ENCODE measurements at regions not wholly inside any gene's neighbourhood (a gene's known extent, or its start where the extent isn't known, plus 50 kb on each side); places are given as distances from the start of the nearest gene placed in this dataset.
"Not testable (repeated sequence)": the region's sequence is repeated elsewhere in the genome, so short reads cannot be mapped to it uniquely, and the experiment has no call there.

DNA sequence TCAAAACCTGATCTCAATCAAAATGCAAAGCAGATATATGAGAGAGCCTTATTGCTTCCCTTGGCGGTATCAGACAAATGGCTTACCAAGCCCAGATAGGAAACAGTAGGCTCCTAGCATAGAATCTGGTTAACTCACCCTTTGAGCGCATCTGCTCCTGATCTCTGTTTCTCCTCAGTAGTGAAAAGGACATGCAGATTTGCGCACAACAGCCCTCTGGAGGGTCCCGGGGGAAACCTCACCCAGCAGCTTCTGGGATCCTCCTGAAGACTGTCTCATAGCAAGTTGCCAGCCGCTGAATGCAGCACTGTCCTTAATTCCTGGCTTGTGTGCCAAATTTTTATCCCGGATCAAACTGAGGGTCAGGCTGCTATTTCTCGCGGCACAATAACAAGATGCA is 192.2 kb downstream of the FASLG start:
- no peak overlapping the region for H2AFZ ChIP-seq (ENCODE audit: low read length)
- no peak overlapping the region for H3K27ac ChIP-seq (ENCODE audit: low read length)
- no peaks in the 10 kb centered on the region for H3K36me3 ChIP-seq (replicated peaks; ENCODE audit: insufficient read depth, low read length)
- DNase-seq, result no peak
- H3K9ac ChIP-seq (ENCODE audit: low read length), result no peak overlapping the region
- no peak overlapping the region for H3K4me3 ChIP-seq (ENCODE audit: low read length)
- no peaks in the 10 kb centered on the region for H4K20me1 ChIP-seq (ENCODE audit: insufficient read depth, low read length)
- no peaks in the 10 kb centered on the region for H3F3A ChIP-seq (ENCODE audit: insufficient read depth, low read length)
- no peaks in the 10 kb centered on the region for H3K79me2 ChIP-seq (ENCODE audit: low read length)
- H3K4me1 ChIP-seq (ENCODE audit: low read length), result no peaks in the 10 kb centered on the region
- H3K9me3 ChIP-seq (replicated peaks; ENCODE audit: insufficient read depth, low read length), result no peaks in the 10 kb centered on the region
- H3K27me3 ChIP-seq (replicated peaks; ENCODE audit: insufficient read depth, low read length), result no peaks in the 10 kb centered on the region
- no peaks in the 10 kb centered on the region for H3K9me2 ChIP-seq (replicated peaks; ENCODE audit: insufficient read depth, low read length)
- no peak overlapping the region for H3K4me2 ChIP-seq (ENCODE audit: low read depth, low read length)
- TF ChIP-seq EZH2 (optimal IDR thresholded peaks at IDR 0.05; ENCODE audit: low read depth, low read length) (no peak), EZH2phosphoT487 (IDR thresholded peaks at IDR 0.05; ENCODE audit: low read length) (no peak)
- TF ChIP-seq, protein P1, sequence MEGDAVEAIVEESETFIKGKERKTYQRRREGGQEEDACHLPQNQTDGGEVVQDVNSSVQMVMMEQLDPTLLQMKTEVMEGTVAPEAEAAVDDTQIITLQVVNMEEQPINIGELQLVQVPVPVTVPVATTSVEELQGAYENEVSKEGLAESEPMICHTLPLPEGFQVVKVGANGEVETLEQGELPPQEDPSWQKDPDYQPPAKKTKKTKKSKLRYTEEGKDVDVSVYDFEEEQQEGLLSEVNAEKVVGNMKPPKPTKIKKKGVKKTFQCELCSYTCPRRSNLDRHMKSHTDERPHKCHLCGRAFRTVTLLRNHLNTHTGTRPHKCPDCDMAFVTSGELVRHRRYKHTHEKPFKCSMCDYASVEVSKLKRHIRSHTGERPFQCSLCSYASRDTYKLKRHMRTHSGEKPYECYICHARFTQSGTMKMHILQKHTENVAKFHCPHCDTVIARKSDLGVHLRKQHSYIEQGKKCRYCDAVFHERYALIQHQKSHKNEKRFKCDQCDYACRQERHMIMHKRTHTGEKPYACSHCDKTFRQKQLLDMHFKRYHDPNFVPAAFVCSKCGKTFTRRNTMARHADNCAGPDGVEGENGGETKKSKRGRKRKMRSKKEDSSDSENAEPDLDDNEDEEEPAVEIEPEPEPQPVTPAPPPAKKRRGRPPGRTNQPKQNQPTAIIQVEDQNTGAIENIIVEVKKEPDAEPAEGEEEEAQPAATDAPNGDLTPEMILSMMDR (IDR thresholded peaks at IDR 0.05; ENCODE audit: low read length), result no peak

DNA sequence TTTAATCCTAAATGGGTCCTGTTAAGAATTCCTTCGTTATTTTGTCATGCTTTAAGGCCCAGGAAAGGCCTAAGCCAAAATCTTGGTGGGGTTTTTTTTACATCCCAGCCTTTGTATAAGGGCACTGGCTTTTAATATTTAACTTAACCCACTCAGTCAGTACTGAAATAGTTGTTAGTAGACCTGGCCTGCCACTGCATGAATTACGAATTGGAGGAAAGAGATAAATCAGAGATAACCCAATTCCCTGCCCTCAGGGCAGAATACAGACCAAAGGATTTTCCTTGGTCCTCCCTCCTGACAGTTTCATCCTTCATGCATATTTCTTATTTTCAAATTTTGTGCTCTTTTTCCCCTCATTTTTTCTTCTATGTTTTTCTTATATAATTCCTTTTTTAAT is 193.0 kb downstream of the FASLG start:
- no peaks in the 10 kb centered on the region for H3F3A ChIP-seq (ENCODE audit: insufficient read depth, low read length)
- no peaks in the 10 kb centered on the region for H4K20me1 ChIP-seq (ENCODE audit: insufficient read depth, low read length)
- H3K9me3 ChIP-seq (replicated peaks; ENCODE audit: insufficient read depth, low read length), result no peaks in the 10 kb centered on the region
- H3K27ac ChIP-seq (ENCODE audit: low read length), result no peak overlapping the region
- no peaks in the 10 kb centered on the region for H3K9me2 ChIP-seq (replicated peaks; ENCODE audit: insufficient read depth, low read length)
- H3K27me3 ChIP-seq (replicated peaks; ENCODE audit: insufficient read depth, low read length), result no peaks in the 10 kb centered on the region
- H3K4me3 ChIP-seq (ENCODE audit: low read length), result no peak overlapping the region
- no peak overlapping the region for H3K9ac ChIP-seq (ENCODE audit: low read length)
- H3K4me1 ChIP-seq (ENCODE audit: low read length), result no peaks in the 10 kb centered on the region
- DNase-seq, result no peak
- no peaks in the 10 kb centered on the region for H3K36me3 ChIP-seq (replicated peaks; ENCODE audit: insufficient read depth, low read length)
- TF ChIP-seq, protein P1 (IDR thresholded peaks at IDR 0.05; ENCODE audit: low read length), result no peak
- no peak for TF ChIP-seq EZH2 (optimal IDR thresholded peaks at IDR 0.05; ENCODE audit: low read depth, low read length)
- H3K4me2 ChIP-seq (ENCODE audit: low read depth, low read length), result no peak overlapping the region
- H3K79me2 ChIP-seq (ENCODE audit: low read length), result no peaks in the 10 kb centered on the region
- no peak overlapping the region for H2AFZ ChIP-seq (ENCODE audit: low read length)

DNA sequence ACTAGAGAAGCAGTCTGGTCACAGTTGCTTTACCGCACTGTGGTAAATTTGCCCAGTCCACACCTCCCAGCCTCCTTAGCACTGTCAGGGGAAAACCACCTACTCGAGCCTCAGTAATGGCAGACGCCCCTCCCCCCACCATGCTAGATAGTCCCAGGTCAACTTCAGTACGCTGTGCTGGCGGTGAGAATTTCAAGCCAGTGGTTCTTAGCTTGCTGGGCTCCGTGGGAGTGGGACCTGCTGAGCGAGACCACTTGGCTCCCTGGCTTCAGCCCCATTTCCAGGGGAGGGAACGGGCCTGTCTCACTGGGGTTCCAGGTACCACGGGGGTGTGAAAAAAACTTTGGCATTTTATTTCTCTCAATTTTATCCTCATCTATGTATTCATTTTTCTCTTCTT is 194.8 kb downstream of the TNFSF18 start:
- H3K4me1 ChIP-seq (ENCODE audit: low read length); H3K79me2 ChIP-seq (ENCODE audit: low read length); H3K36me3 ChIP-seq (replicated peaks; ENCODE audit: insufficient read depth, low read length); H3K9ac ChIP-seq (ENCODE audit: low read length); H2AFZ ChIP-seq (ENCODE audit: low read length); H4K20me1 ChIP-seq (ENCODE audit: insufficient read depth, low read length); H3K4me3 ChIP-seq (ENCODE audit: low read length); H3K9me2 ChIP-seq (replicated peaks; ENCODE audit: insufficient read depth, low read length); H3F3A ChIP-seq (ENCODE audit: insufficient read depth, low read length); H3K27me3 ChIP-seq (replicated peaks; ENCODE audit: insufficient read depth, low read length); H3K4me2 ChIP-seq (ENCODE audit: low read depth, low read length); DNase-seq; H3K9me3 ChIP-seq (replicated peaks; ENCODE audit: insufficient read depth, low read length); H3K27ac ChIP-seq (ENCODE audit: low read length): not testable (repeated sequence)

DNA sequence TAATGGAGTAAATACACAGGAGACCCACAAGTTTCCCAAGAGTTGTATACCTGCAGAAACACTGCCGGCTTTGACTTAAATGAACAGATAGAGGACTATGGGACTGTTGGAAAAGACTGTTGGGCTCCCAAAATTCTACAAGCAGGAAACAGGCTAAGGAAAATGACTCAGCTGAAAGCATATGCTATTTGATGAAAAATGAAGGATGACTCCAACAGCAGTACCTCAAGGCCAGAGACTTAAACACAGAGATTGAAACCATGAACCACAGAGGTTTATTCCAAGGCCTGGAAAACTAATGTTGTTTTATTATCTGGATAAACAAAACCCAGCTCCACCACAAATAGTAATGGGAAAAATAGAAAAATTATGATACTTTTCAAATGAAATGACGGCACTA is 187.7 kb downstream of the TNFSF18 start:
- Histone ChIP-seq H3K9me2 (replicated peaks; ENCODE audit: insufficient read depth, low read length) (no peaks in the 10 kb centered on the region), H3K4me1 (ENCODE audit: low read length) (0 out of 2 replicates have a peak, but pooled peaks cover 3% of the 10 kb centered on the region), H3K9ac (ENCODE audit: low read length) (no peak overlapping the region), H3K27ac (ENCODE audit: low read length) (no peak overlapping the region), H3K4me2 (ENCODE audit: low read depth, low read length) (no peak overlapping the region), H3K9me3 (replicated peaks; ENCODE audit: insufficient read depth, low read length) (no peaks in the 10 kb centered on the region), H3K36me3 (replicated peaks; ENCODE audit: insufficient read depth, low read length) (no peaks in the 10 kb centered on the region), H4K20me1 (ENCODE audit: insufficient read depth, low read length) (no peaks in the 10 kb centered on the region; the same call in 1 of the 2 replicates), H3K27me3 (replicated peaks; ENCODE audit: insufficient read depth, low read length) (peaks cover 1% of the 10 kb centered on the region; the same call in 1 of the 2 replicates), H3K79me2 (ENCODE audit: low read length) (no peaks in the 10 kb centered on the region), H3F3A (ENCODE audit: insufficient read depth, low read length) (peaks cover 6% of the 10 kb centered on the region; the same call in 1 of the 2 replicates), H3K4me3 (ENCODE audit: low read length) (no peak overlapping the region), H2AFZ (ENCODE audit: low read length) (no peak overlapping the region)
- DNase-seq, result no peak
- TF ChIP-seq, protein P1 (IDR thresholded peaks at IDR 0.05; ENCODE audit: low read length), result no peak

Data from MM.1S (cell line).